K562 (cell line): ENCODE measurements at regions not wholly inside any gene's neighbourhood (a gene's known extent, or its start where the extent isn't known, plus 50 kb on each side); places are given as distances from the start of the nearest gene placed in this dataset.

Experiments
- DPF2 ChIP-seq: fragments of 450-650 bp; IDR thresholded peaks from 2 replicates; pipeline ENCODE4 v1.6.1; 2016
- FOXP1 ChIP-seq: sonication (generic); formaldehyde crosslinking; IDR thresholded peaks from 2 replicates; pipeline ENCODE4 v1.8.0; 2022; ENCODE audit warnings: mild to moderate bottlenecking, missing genetic modification reagents
- GMEB1 ChIP-seq: fragments of 250-450 bp; sonication (Bioruptor Pico); IDR thresholded peaks from 2 replicates; pipeline ENCODE4 v1.4.0; 2020; ENCODE audit warnings: mild to moderate bottlenecking
- MAX ChIP-seq: sonication (generic); formaldehyde crosslinking; IDR thresholded peaks from 2 replicates; pipeline ENCODE4 v1.9.0; 2022; ENCODE audit warnings: mild to moderate bottlenecking, missing genetic modification reagents
- POLR3G ChIP-seq: IDR thresholded peaks from 2 replicates; pipeline ENCODE4 v1.6.1; 2011; ENCODE audit not compliant: insufficient read length, insufficient replicate concordance; ENCODE audit errors: extremely low read depth
- PTBP1 ChIP-seq: fragments of 200-400 bp; formaldehyde crosslinking; IDR thresholded peaks from 2 replicates; pipeline ENCODE4 v1.6.1; 2017; ENCODE audit warnings: low read depth, low read length
- ZBTB7A ChIP-seq: IDR thresholded peaks from 2 replicates; pipeline ENCODE4 v1.6.1; 2011; ENCODE audit warnings: low read depth, mild to moderate bottlenecking, low read length, moderate library complexity, borderline replicate concordance; ENCODE audit not compliant: control insufficient read depth
- TF ChIP-seq, protein P1 (sequence below): sonication (generic); formaldehyde crosslinking; IDR thresholded peaks from 2 replicates; pipeline ENCODE4 v1.8.0; 2022; ENCODE audit warnings: mild to moderate bottlenecking, missing genetic modification reagents

GRCh38 chr18:25614168-25614567, 262.2 kb upstream of the ZNF521 start:
- TF ChIP-seq DPF2 = no peak
- TF ChIP-seq FOXP1 (CRISPR knock-in tag) = no peak
- no peak for TF ChIP-seq PTBP1
- TF ChIP-seq ZBTB7A = no peak
- TF ChIP-seq POLR3G = no peak
- TF ChIP-seq, protein P1, sequence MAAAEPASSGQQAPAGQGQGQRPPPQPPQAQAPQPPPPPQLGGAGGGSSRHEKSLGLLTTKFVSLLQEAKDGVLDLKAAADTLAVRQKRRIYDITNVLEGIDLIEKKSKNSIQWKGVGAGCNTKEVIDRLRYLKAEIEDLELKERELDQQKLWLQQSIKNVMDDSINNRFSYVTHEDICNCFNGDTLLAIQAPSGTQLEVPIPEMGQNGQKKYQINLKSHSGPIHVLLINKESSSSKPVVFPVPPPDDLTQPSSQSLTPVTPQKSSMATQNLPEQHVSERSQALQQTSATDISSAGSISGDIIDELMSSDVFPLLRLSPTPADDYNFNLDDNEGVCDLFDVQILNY (CRISPR knock-in tag) = no peak
- TF ChIP-seq GMEB1 (CRISPR knock-in tag) = no peak
- TF ChIP-seq MAX (CRISPR knock-in tag) = no peak
